NCI-H2196 treated with DMSO at 0.1 percent for 48 hours (cell line): ENCODE measurements at regions not wholly inside any gene's neighbourhood (a gene's known extent, or its start where the extent isn't known, plus 50 kb on each side); places are given as distances from the start of the nearest gene placed in this dataset.
"Not testable (repeated sequence)": the region's sequence is repeated elsewhere in the genome, so short reads cannot be mapped to it uniquely, and the experiment has no call there.

Experiments used
- DNase-seq: peaks from one replicate; lab custom pipeline; 2025; ENCODE audit not compliant: unreplicated experiment; lab: John Stamatoyannopoulos, UW

- no peak for DNase-seq
Observed at GRCh38 chr1:4210043-4210442, 310.0 kb upstream of the C1orf174 start.

GRCh38 chr1:4212796-4213195 lies 312.7 kb upstream of the C1orf174 start:
- no peak for DNase-seq

GRCh38 chr1:4213366-4213973 lies 313.4 kb upstream of the C1orf174 start:
- no peak for DNase-seq

- DNase-seq: no peak
Observed at GRCh38 chr1:4214826-4215225, 314.8 kb upstream of the C1orf174 start.

GRCh38 chr1:4215391-4215790 lies 315.3 kb upstream of the C1orf174 start:
- DNase-seq: no peak

GRCh38 chr1:4216231-4216630 lies 316.2 kb upstream of the C1orf174 start:
- no peak for DNase-seq

- no peak for DNase-seq
Observed at GRCh38 chr1:4218619-4219018, 318.5 kb upstream of the C1orf174 start.

- DNase-seq: no peak
Observed at GRCh38 chr1:4219111-4219510, 319.0 kb upstream of the C1orf174 start.

GRCh38 chr1:4219826-4220225 lies 319.8 kb upstream of the C1orf174 start:
- no peak for DNase-seq

GRCh38 chr1:4220362-4220761 lies 320.3 kb upstream of the C1orf174 start:
- no peak for DNase-seq

- no peak for DNase-seq
Observed at GRCh38 chr1:4221107-4221506, 321.0 kb upstream of the C1orf174 start.

GRCh38 chr1:4224684-4225467 lies 324.8 kb upstream of the C1orf174 start:
- no peak for DNase-seq

GRCh38 chr1:4227986-4228385 lies 327.9 kb upstream of the C1orf174 start:
- no peak for DNase-seq

GRCh38 chr1:4253935-4254334 lies 353.9 kb upstream of the C1orf174 start:
- DNase-seq: no peak

- DNase-seq: no peak
Observed at GRCh38 chr1:4256351-4256750, 356.3 kb upstream of the C1orf174 start.

- not testable (repeated sequence) for DNase-seq
Observed at GRCh38 chr1:4258146-4258777, 358.2 kb upstream of the C1orf174 start.

GRCh38 chr1:4261327-4261726 lies 361.3 kb upstream of the C1orf174 start:
- no peak for DNase-seq

GRCh38 chr1:4262665-4263064 lies 362.6 kb upstream of the C1orf174 start:
- no peak for DNase-seq

GRCh38 chr1:4263699-4264098 lies 363.6 kb upstream of the C1orf174 start:
- DNase-seq: no peak

GRCh38 chr1:4265836-4266235 lies 365.8 kb upstream of the C1orf174 start:
- no peak for DNase-seq

- DNase-seq: no peak
Observed at GRCh38 chr1:4267381-4268261, 367.5 kb upstream of the C1orf174 start.
